ENCODE measurements at regions not wholly inside any gene's neighbourhood (a gene's known extent, or its start where the extent isn't known, plus 50 kb on each side); places are given as distances from the start of the nearest gene placed in this dataset.

- 0% methylated on average over 3 of the region's 3 CpGs for WGBS (ENCODE audit: insufficient coverage, low coverage, missing lambda C conversion rate)
- Histone ChIP-seq H3K36me3 (ENCODE audit: control insufficient read depth, insufficient read depth, low read length) (no peaks in the 10 kb centered on the region), H2AFZ (ENCODE audit: low read depth, low read length) (no peak overlapping the region), H3K4me2 (ENCODE audit: insufficient read depth, low read length) (no peak overlapping the region), H3K4me1 (replicated peaks in 1 of 2; ENCODE audit: control insufficient read depth in 2 of 2, insufficient read depth in 2 of 2, low read length in 2 of 2) (no peaks in the 10 kb centered on the region), H3K4me3 (no peak overlapping the region), H3K9ac (ENCODE audit: insufficient read depth in 1 of 2, low read depth in 2 of 2, low read length in 2 of 2) (no peak overlapping the region), H3K9me3 (replicated peaks; ENCODE audit: control insufficient read depth, insufficient read depth, low read depth, low read length) (no peaks in the 10 kb centered on the region), H3K79me2 (ENCODE audit: control insufficient read depth, insufficient read depth, low read length) (no peaks in the 10 kb centered on the region), H3K9me1 (ENCODE audit: control insufficient read depth, insufficient read depth, low read length) (no peaks in the 10 kb centered on the region), H3K27ac (ENCODE audit: extremely low read depth, low read depth, low read length) (no peak overlapping the region), H4K20me1 (replicated peaks; ENCODE audit: control insufficient read depth, insufficient read depth, low read length) (no peaks in the 10 kb centered on the region), H3K27me3 (ENCODE audit: control insufficient read depth in 2 of 2, insufficient read depth in 2 of 2, low read length in 2 of 2) (no peaks in the 10 kb centered on the region)
- in situ Hi-C loops (cut with MboI) = no loop called here
- FAIRE-seq (peak; percentile 69), DNase-seq (ENCODE audit: extremely low read depth in 1 of 4, low spot score in 3 of 4) (peak; percentile 42 to 72 (median 60)), ATAC-seq (peak; percentile 85)
- no TSS peak for BruUV-seq (replicated peaks)
- POLR2A ChIA-PET = no interaction called here
- intact Hi-C loops (cut with micrococcal nuclease) = loop anchor here (10.0 kb wide), 1 partner anchor 345 kb away; no protein-coding TSS in a partner anchor
- CTCF ChIA-PET (ENCODE audit: low intra/inter-chr PET ratio) = no interaction called here
- TF ChIP-seq TBP (optimal IDR thresholded peaks at IDR 0.05; ENCODE audit: low read depth, low read length) = no peak
- peak; percentile 34 to 52; a peak in 3 of 4 replicates for TF ChIP-seq RAD21 (CRISPR knock-in tag; conservative IDR thresholded peaks at IDR 0.05 in 1 of 2, IDR thresholded peaks at IDR 0.05 in 1 of 2)
- TF ChIP-seq CREM (IDR thresholded peaks at IDR 0.05; ENCODE audit: low read depth) = 0 out of 2 replicates have a peak, but pooled peaks have one; percentile 21
- TF ChIP-seq NFATC3 (IDR thresholded peaks at IDR 0.05) = no peak
- TF ChIP-seq SIRT6 (IDR thresholded peaks at IDR 0.05; ENCODE audit: low read depth, low read length) = no peak
- TF ChIP-seq PPARD (CRISPR knock-in tag; IDR thresholded peaks at IDR 0.05) = no peak
- TF ChIP-seq ZNF165 (CRISPR knock-in tag; IDR thresholded peaks at IDR 0.05; ENCODE audit: borderline replicate concordance) = no peak
- TF ChIP-seq CTCF (IDR thresholded peaks at IDR 0.05 in 2 of 3, conservative IDR thresholded peaks at IDR 0.05 in 1 of 3; ENCODE audit: insufficient read depth in 2 of 3, low read depth in 1 of 3, low read length in 3 of 3) = peak; percentile 56 to 67 (median 56)
- TF ChIP-seq MCM5 (IDR thresholded peaks at IDR 0.05; ENCODE audit: low read depth) = no peak
Observed at GRCh38 chr3:27659279-27660021, 62.7 kb downstream of the EOMES start.
